GM18867 (cell line): ENCODE measurements at regions not wholly inside any gene's neighbourhood (a gene's known extent, or its start where the extent isn't known, plus 50 kb on each side); places are given as distances from the start of the nearest gene placed in this dataset.
A peak's percentile ranks its signal among the peaks of the same experiment; 100 is the strongest.
"Not testable (repeated sequence)": the region's sequence is repeated elsewhere in the genome, so short reads cannot be mapped to it uniquely, and the experiment has no call there.

Experiments used
- ATAC-seq: cut with Tn5 transposase; IDR thresholded peaks from one replicate; pipeline ENCODE4 v1.9.1; 2021; ENCODE audit warnings: mild to moderate bottlenecking, moderate library complexity; ENCODE audit not compliant: unreplicated experiment

- no peak for ATAC-seq
Measured at GRCh38 chr2:64792995-64793639, 139.4 kb upstream of the SERTAD2 start.

GRCh38 chr2:64793701-64794100 lies 140.0 kb upstream of the SERTAD2 start:
- ATAC-seq = no peak

GRCh38 chr2:64794426-64794995 lies 140.8 kb upstream of the SERTAD2 start:
- no peak for ATAC-seq

- ATAC-seq = no peak
Measured at GRCh38 chr2:64795024-64795592, 141.4 kb upstream of the SERTAD2 start.

GRCh38 chr2:64796926-64797325 lies 143.2 kb upstream of the SERTAD2 start:
- ATAC-seq = no peak

GRCh38 chr2:64797881-64798575 lies 144.3 kb upstream of the SERTAD2 start:
- no peak for ATAC-seq

GRCh38 chr2:64799592-64800252 lies 146.0 kb upstream of the SERTAD2 start:
- no peak for ATAC-seq

- no peak for ATAC-seq
Measured at GRCh38 chr2:64803776-64804175, 150.1 kb upstream of the SERTAD2 start.

GRCh38 chr2:64804651-64805050 lies 150.9 kb upstream of the SERTAD2 start:
- ATAC-seq = no peak

GRCh38 chr2:64807417-64807816 lies 153.7 kb upstream of the SERTAD2 start:
- ATAC-seq = peak; percentile 87

- ATAC-seq = no peak
Measured at GRCh38 chr2:64808092-64808491, 154.4 kb upstream of the SERTAD2 start.

GRCh38 chr2:64808754-64809153 lies 155.0 kb upstream of the SERTAD2 start:
- ATAC-seq = no peak

GRCh38 chr2:64809216-64809615 lies 155.5 kb upstream of the SERTAD2 start:
- no peak for ATAC-seq

- no peak for ATAC-seq
Measured at GRCh38 chr2:64812285-64812684, 158.6 kb upstream of the SERTAD2 start.

- no peak for ATAC-seq
Measured at GRCh38 chr2:64814007-64814406, 160.3 kb upstream of the SERTAD2 start.

- not testable (repeated sequence) for ATAC-seq
Measured at GRCh38 chr2:64816526-64816925, 162.8 kb upstream of the SERTAD2 start.

GRCh38 chr2:64817453-64817852 lies 163.7 kb upstream of the SERTAD2 start:
- ATAC-seq = no peak

GRCh38 chr2:64818664-64819060 lies 164.9 kb upstream of the SERTAD2 start:
- ATAC-seq = no peak

- no peak for ATAC-seq
Measured at GRCh38 chr2:64819361-64819760, 165.6 kb upstream of the SERTAD2 start.

- ATAC-seq = peak; percentile 94
Measured at GRCh38 chr2:64819774-64820688, 166.3 kb upstream of the SERTAD2 start.
